CD4-positive, alpha-beta T cell (primary cell): ENCODE measurements at regions not wholly inside any gene's neighbourhood (a gene's known extent, or its start where the extent isn't known, plus 50 kb on each side); places are given as distances from the start of the nearest gene placed in this dataset.

Source experiments
- ATAC-seq: fragments of 200-7000 bp; cut with Tn5 transposase; one replicate; pipeline ENCODE4 v1.10.0; 2022; ENCODE audit warnings: mild to moderate bottlenecking; ENCODE audit not compliant: poor library complexity
- CTCF ChIA-PET: fragments of 350-600 bp; sonication (Branson Sonifier 250); formaldehyde crosslinking; loops from one replicate; lab custom pipeline; 2021; ENCODE audit warnings: antibody characterized with exemption, inconsistent platforms; lab: Charles Lee
- POLR2A ChIA-PET: fragments of 350-600 bp; sonication (Branson Sonifier 250); formaldehyde crosslinking; loops from one replicate; lab custom pipeline; 2021; ENCODE audit warnings: antibody characterized with exemption, inconsistent platforms; lab: Charles Lee
- DNase-seq, 14 experiments: peaks; one replicate each; pipeline ENCODE4 v3.0.0-alpha.2; 2013 to 2020; ENCODE audit warnings: mixed read lengths in 2 of 14
- H3K27ac ChIP-seq, 2 donors: one replicate each; pipeline versions ENCODE4 v1.5.1 to v1.7.0; 2013; ENCODE audit warnings: low read length in 2 of 2, low read depth in 1 of 2, mild to moderate bottlenecking in 1 of 2
- H3K27me3 ChIP-seq, 2 experiments: 1 replicate in 1 of 2; 2 replicates in 1 of 2; pipeline versions ENCODE4 v1.6.1 to v1.7.0; 2013; ENCODE audit warnings: low read length in 2 of 2, control low read depth in 1 of 2, mild to moderate bottlenecking in 1 of 2, moderate library complexity in 1 of 2; ENCODE audit not compliant: insufficient read depth in 2 of 2, control insufficient read depth in 1 of 2
- H3K36me3 ChIP-seq: one replicate; pipeline ENCODE4 v1.6.1; 2013; ENCODE audit warnings: low read length, control low read depth; ENCODE audit not compliant: insufficient read depth
- H3K4me1 ChIP-seq: one replicate; pipeline ENCODE4 v1.6.1; 2013; ENCODE audit warnings: low read length, control low read depth; ENCODE audit not compliant: insufficient read depth
- H3K4me3 ChIP-seq: one replicate; pipeline ENCODE4 v1.5.1; 2013; ENCODE audit warnings: mild to moderate bottlenecking, low read length, moderate library complexity
- H3K9me3 ChIP-seq, 2 experiments: 1 replicate in 1 of 2; 2 replicates in 1 of 2; pipeline versions ENCODE4 v1.6.1 to v1.7.0; 2013; ENCODE audit warnings: low read length in 2 of 2, mild to moderate bottlenecking in 2 of 2, control low read depth in 1 of 2, moderate library complexity in 1 of 2; ENCODE audit not compliant: control insufficient read depth in 1 of 2, insufficient read depth in 1 of 2
- H3K27ac Mint-ChIP-seq: one replicate; pipeline ENCODE4 v1.8.0; 2020; ENCODE audit warnings: mixed read lengths
- H3K27me3 Mint-ChIP-seq: one replicate; pipeline ENCODE4 v1.8.0; 2021; ENCODE audit warnings: mixed read lengths
- H3K36me3 Mint-ChIP-seq: one replicate; pipeline ENCODE4 v1.8.0; 2021; ENCODE audit warnings: low read depth, mixed read lengths
- H3K4me1 Mint-ChIP-seq: one replicate; pipeline ENCODE4 v1.8.0; 2021; ENCODE audit warnings: low read depth, mixed read lengths
- H3K4me3 Mint-ChIP-seq: one replicate; pipeline ENCODE4 v1.8.0; 2020; ENCODE audit warnings: mild to moderate bottlenecking, mixed read lengths
- H3K9me3 Mint-ChIP-seq: one replicate; pipeline ENCODE4 v1.8.0; 2020; ENCODE audit warnings: mixed read lengths
- CTCF ChIP-seq: fragments of 200-600 bp; IDR thresholded peaks from one replicate; pipeline ENCODE4 v1.8.0; 2022; ENCODE audit warnings: antibody characterized with exemption, mild to moderate bottlenecking
- intact Hi-C, 2 experiments: fragments of 100-400 bp; cut with DNase I in 1 of 2; cut with micrococcal nuclease in 1 of 2; formaldehyde crosslinking; loops; one replicate each; pipeline versions ENCODE4 v1.15.1 to v1.9.0; 2023 to 2025; cut with DNase I, micrococcal nuclease

DNA sequence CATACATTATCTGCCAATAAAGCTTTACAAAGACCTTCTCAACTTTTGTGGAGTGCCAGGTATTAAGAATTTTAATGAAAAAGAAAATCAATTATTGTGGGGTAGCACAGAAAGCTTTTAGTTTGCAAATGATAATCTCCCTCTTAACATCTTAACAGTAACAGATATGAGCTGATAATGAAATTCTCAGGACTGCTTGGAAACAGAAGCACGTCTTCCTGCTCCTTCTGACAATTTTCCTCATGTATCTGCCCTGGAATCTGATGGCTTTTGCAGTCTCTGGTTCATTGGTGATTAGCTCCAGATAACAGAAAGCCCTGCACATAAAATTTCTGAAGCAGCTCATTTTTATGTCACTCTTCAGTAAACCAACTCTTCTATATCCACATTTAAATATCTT lies 432.4 kb upstream of the PDZRN3 start:
- no peak for TF ChIP-seq CTCF
- H3K4me3 ChIP-seq = no peak overlapping the region
- H3K27ac ChIP-seq = no peak overlapping the region
- Mint-ChIP-seq H3K9me3 (peaks cover 8% of the 10 kb centered on the region), H3K4me1 (no peaks in the 10 kb centered on the region), H3K27ac (no peak overlapping the region), H3K27me3 (no peaks in the 10 kb centered on the region), H3K4me3 (no peak overlapping the region), H3K36me3 (no peaks in the 10 kb centered on the region)
- DNase-seq (no peak), ATAC-seq (no peak)
- no peaks in the 10 kb centered on the region for H3K4me1 ChIP-seq
- H3K27me3 ChIP-seq = no peaks in the 10 kb centered on the region
- intact Hi-C loops = no loop called here
- ChIA-PET POLR2A (no interaction called here), CTCF (no interaction called here)
- peaks cover 0 to 4% of the 10 kb centered on the region in 2 experiments for H3K9me3 ChIP-seq
- no peaks in the 10 kb centered on the region for H3K36me3 ChIP-seq

DNA sequence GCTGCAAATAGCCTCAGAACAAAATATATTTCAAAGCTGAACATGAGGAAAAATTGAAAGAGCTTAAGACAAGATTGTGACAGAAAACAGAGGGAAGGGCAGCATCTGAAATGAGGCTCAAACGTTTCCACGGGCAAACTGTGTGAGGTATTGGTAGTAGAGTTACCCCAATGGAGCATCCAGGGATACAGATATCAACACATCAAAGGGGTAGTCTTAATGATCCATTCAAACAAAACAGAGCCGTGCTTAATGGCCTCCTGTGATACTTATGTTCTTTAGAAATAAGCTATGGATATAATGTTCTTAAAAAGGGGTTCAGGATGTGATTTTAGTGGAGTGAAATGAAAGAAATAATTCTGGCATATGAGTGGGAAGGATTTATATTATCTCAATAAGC lies 430.3 kb upstream of the PDZRN3 start:
- DNase-seq (no peak), ATAC-seq (no peak)
- CTCF ChIA-PET = no interaction called here
- Histone ChIP-seq H3K9me3 (peaks cover 0 to 8% of the 10 kb centered on the region in 2 experiments), H3K4me1 (no peaks in the 10 kb centered on the region), H3K27ac (no peak overlapping the region), H3K4me3 (no peak overlapping the region), H3K36me3 (no peaks in the 10 kb centered on the region), H3K27me3 (no peaks in the 10 kb centered on the region)
- no peak overlapping the region for H3K4me3 Mint-ChIP-seq
- H3K36me3 Mint-ChIP-seq = no peaks in the 10 kb centered on the region
- peaks cover 7% of the 10 kb centered on the region for H3K9me3 Mint-ChIP-seq
- H3K4me1 Mint-ChIP-seq = no peaks in the 10 kb centered on the region
- TF ChIP-seq CTCF = no peak
- intact Hi-C loops = no loop called here
- POLR2A ChIA-PET = no interaction called here
- no peaks in the 10 kb centered on the region for H3K27me3 Mint-ChIP-seq
- no peak overlapping the region for H3K27ac Mint-ChIP-seq

DNA sequence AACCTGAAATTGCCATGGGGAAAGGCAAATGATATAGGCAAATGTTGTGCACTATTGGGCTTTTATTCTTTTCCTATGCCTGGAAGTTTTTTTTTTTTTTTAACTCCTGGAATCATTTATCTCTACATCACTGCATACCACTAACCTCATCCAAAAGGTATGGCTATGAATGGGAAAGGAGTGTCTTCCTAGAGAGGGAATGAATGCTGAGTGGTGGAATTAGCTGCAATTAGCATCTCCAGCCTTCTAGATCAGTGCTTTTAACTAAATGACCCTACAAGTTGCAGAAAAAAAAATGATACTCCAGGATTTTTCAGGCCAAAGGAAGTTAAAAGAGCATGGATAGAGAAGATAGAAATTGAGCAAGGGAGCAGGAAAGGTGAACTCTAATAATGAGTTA lies 429.8 kb upstream of the PDZRN3 start:
- Mint-ChIP-seq H3K4me1 (no peaks in the 10 kb centered on the region), H3K4me3 (no peak overlapping the region), H3K9me3 (peaks cover 7% of the 10 kb centered on the region), H3K27ac (no peak overlapping the region), H3K36me3 (no peaks in the 10 kb centered on the region), H3K27me3 (no peaks in the 10 kb centered on the region)
- Histone ChIP-seq H3K4me1 (no peaks in the 10 kb centered on the region), H3K27ac (no peak overlapping the region), H3K9me3 (peaks cover 0 to 11% of the 10 kb centered on the region in 2 experiments), H3K27me3 (no peaks in the 10 kb centered on the region), H3K4me3 (no peak overlapping the region), H3K36me3 (no peaks in the 10 kb centered on the region)
- DNase-seq (no peak), ATAC-seq (no peak)
- TF ChIP-seq CTCF = no peak
- intact Hi-C loops = no loop called here
- ChIA-PET CTCF (no interaction called here), POLR2A (no interaction called here)
